ENCODE measurements at regions not wholly inside any gene's neighbourhood (a gene's known extent, or its start where the extent isn't known, plus 50 kb on each side); places are given as distances from the start of the nearest gene placed in this dataset.
"Not testable (repeated sequence)": the region's sequence is repeated elsewhere in the genome, so short reads cannot be mapped to it uniquely, and the experiment has no call there.

DNA sequence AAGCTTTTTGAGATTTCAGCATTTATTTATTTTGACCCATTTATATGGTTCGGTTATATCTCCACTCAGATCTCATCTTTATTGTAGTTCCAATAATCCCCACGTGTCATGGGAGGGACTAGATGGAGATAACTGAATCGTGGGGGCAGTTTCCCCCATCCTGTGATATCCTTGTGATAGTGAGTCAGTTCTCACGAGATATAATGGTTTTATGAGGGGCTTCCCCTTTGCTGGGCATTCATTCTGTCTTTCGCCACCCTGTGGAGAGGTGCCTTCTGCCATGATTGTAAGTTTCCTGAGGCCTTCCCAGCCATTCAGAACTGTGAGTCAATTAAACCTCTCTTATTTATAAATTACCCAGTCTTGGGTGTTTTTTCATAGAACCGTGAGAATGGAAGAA lies 96.5 kb upstream of the PCSK1 start:
- DNase-seq, result no peak

GRCh38 chr5:96530901-96531300 lies 97.9 kb upstream of the PCSK1 start:
- DNase-seq, result no peak

GRCh38 chr5:96533371-96533770 lies 100.3 kb upstream of the PCSK1 start:
- DNase-seq, result no peak

GRCh38 chr5:96537386-96537785 lies 104.3 kb upstream of the PCSK1 start:
- no peak for DNase-seq

DNA sequence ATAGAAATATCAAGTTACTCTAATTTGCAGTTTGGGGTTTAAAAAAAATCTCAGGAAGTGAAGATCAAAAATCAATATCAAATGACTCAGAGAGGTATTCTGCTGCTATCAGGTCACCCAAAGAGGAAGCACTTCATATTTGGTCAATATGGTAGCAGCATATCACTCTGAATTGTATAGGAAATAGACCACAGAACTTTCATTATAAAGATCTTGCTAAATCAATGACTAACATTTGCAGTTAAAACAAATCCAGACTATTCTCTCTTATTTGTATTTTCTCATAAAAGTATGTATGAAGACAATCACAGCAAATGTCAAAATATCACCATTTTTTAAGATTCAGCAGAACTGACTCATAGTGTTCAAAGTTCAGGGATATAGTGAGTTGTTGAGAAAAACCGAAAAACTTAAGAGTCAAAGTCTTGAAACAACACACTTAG lies 105.8 kb upstream of the PCSK1 start:
- no peak for DNase-seq

DNA sequence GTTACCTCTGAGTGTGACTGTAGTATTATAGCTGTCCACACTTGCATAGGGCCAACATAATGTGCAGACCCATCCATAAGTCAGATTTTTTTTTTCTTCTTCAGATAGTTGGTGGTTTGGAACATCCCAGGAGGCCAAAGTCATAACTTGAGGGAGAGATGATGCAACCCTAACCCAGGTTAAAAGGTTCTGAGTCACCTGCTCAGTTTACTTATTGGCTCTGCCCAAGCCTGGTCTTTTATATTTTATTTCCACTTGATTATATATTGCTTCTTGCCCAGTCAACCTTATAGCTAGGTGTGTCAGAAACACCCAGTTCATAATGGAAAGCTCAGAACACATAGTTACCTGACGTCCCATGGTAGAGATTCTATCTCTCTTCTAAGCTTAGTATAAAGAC lies 113.1 kb upstream of the PCSK1 start:
- DNase-seq, result no peak

DNA sequence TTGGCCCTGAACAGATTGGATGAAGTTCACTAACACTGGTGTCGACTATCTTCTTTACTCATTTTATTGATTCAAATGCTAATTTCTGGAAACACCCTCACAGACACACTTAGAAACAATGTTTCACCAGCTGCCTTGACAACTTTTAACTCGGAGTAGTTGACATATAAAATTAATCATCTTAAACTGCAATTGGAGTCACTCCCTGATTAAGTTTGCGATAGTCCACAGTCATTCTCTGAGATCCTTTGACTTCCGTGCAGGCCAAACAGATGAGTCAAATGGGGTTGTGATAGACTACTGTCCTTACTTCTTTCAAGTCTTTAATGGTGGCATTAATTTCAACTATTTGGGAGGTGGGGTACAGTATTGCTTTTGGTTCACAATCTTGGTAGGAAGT lies 114.4 kb upstream of the PCSK1 start:
- DNase-seq, result no peak

DNA sequence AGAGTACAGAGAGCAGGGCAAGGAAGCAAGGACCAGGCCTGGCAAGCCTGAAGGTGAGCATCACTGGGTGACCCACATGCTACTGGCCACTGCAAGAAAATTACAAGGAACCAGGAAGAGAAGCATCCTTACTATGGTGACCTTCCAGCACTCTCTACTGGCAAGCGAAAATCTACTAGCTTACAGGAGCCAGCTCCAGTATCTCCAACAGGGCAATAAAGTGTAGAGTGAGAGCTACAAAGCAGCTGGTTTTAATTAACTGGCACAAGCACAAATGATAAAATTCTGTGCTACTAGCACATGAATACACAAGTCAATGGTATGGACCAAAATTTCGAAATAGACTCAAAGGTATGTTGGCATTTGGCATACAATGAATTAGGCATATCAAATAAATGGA lies 113.3 kb upstream of the CAST start:
- no peak for DNase-seq

GRCh38 chr5:96560857-96561256 lies 101.3 kb upstream of the CAST start:
- DNase-seq, result not testable (repeated sequence)

DNA sequence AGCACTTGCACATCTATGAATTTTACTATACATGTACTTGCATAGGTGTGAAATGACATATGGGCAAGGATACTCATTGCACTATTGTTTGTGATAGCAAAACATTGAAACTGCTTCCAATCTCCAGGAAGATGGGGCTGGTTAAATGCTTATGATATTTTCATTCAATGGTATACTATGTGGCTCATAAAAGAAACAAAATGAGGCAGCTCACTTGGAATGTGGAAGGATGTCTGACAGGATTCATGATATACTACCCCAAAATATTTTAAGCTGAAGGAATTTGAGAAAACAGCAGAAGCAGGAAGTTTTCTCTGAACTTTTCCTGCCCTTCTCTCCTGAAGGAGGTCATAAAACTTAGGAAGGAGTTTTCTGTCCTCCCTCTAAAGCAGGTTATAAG lies 99.6 kb upstream of the CAST start:
- DNase-seq, result no peak

DNA sequence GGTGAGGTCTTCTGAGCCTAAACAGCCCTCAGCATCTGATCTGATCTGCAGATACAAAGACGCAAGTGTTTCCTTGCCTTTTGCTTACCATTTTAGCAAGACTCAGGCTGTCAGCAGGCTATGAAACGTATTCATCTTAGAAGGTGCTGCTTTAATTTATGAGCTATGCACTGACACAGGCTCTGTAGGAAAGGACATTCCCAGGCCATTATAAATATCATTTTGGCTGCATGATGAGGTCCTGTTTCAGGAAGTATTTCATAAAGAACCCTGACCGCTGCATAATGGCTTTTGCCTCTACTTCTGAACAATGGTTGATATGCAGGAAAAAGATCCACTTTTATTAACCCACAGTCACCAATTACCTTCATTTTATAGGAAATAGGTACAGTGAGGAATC lies 98.4 kb upstream of the CAST start:
- DNase-seq, result no peak

- peak; percentile 34 for DNase-seq
Measured at GRCh38 chr5:96565582-96566265, 96.5 kb upstream of the CAST start.

- no peak for DNase-seq
Measured at GRCh38 chr5:96566833-96567587, 95.2 kb upstream of the CAST start.

DNA sequence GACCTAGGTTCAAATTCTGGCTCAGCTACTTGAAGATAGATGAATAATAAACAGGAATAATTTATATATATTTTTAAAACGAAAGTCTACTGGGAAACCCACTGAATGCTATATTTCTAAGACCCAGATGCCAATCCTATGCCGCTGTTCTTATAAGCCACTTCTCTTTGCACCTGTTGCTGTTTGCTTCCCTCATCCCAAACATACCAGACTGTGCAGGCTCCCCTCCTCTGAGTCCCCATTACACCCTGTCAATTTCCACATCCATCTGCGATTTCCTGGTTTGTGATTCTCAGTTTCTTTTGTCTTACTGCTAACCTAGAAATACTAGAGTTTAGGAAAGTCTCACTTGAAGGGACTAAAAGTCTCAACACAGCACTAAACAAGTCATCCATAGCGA lies 92.8 kb upstream of the CAST start:
- DNase-seq, result no peak

DNA sequence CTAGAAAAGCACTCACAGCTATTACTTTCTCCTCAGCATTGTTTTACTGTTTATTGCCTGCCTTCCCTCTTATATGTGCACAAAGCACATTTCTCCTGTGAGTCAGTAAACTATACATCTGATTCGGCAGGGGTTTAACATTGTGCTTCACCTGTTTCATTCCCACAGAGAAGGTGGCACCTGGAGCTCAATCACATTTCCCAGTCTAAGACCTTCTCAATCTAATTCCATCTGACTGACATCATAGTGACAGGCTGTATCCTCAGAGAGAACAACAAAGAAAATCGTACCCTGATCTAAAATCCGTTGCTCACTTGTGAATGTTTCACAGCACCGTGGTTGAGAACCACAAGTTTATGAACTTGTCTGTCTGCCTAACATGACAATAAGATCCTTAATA lies 92.4 kb upstream of the CAST start:
- DNase-seq, result no peak

- no peak for DNase-seq
Measured at GRCh38 chr5:96572864-96573512, 89.2 kb upstream of the CAST start.

- no peak for DNase-seq
Measured at GRCh38 chr5:96573513-96573894, 88.7 kb upstream of the CAST start.

- no peak for DNase-seq
Measured at GRCh38 chr5:96576876-96577275, 85.3 kb upstream of the CAST start.

GRCh38 chr5:96577909-96578308 lies 84.3 kb upstream of the CAST start:
- DNase-seq, result no peak

DNA sequence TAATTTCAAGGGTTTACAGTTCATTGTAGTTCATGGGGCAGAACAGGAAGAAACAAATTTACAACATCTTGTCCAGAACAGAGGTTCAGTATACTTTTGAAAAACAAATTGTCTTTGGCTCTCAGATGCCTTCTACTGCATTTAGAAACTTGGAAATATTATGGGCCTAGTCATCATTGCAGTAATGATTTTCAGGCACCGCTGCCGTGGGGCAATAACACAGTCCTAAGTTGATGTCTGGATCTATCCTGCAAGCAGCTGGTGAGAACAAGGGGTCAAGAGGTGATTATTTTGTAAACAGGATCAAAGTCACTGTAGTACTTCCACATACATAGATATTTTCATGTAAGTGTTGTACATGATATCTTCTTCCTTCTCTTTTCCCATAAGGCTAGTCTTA lies 82.5 kb upstream of the CAST start:
- DNase-seq, result no peak

DNA sequence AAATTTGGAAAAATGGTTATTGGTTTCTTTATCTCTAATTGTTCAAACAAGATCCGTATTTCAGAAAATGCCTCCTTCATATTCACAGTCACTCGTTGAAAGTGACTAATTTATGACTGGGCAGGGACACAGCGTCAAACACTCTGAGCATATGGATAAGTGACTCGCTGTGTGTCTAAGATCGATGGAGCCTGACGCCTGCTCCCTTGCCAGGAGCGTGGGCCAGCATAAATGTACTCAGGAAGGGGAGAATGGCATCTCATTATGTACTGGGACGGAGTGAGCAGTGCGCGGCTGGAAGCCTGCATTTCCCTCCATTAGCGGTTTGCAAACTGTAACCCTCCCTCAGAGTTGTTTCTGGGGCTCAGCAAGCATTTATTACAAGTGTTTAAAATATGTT lies 79.8 kb upstream of the CAST start:
- no peak for DNase-seq

DNA sequence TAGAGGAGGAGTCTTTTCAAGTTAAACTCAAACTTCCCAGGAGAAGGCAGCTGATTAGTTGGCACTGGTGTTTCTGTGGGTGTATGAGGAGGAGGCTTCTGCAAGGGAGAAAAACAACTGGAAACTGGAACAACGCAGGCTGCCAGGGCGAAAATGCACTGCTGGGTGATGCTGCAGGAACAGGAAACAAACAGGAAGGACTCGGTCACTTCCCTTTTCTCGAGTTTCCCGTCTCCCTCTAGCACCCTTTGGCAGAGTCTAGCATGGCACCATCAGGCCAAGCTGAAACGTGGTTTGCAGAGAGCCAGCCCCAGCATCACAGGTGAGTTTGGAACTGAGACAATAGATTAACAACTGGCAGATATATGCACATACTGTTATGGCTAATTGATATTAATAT lies 77.5 kb upstream of the CAST start:
- no peak for DNase-seq

GRCh38 chr5:96588539-96588938 lies 73.6 kb upstream of the CAST start:
- no peak for DNase-seq

GRCh38 chr5:96590796-96591195 lies 71.4 kb upstream of the CAST start:
- DNase-seq, result no peak

All from COR-L47 (cell line).